K562 (cell line): ENCODE measurements at regions not wholly inside any gene's neighbourhood (a gene's known extent, or its start where the extent isn't known, plus 50 kb on each side); places are given as distances from the start of the nearest gene placed in this dataset.

Experiments
- CTCF ChIP-seq, 3 experiments: IDR thresholded peaks in 2 of 3; conservative IDR thresholded peaks in 1 of 3; 2 replicates each; pipeline ENCODE4 v1.5.1; 2011 to 2012; ENCODE audit warnings: low read length in 3 of 3, mild to moderate bottlenecking in 3 of 3, control low read depth in 2 of 3, improper control_type of control experiment in 1 of 3, inconsistent platforms in 1 of 3, low read depth in 1 of 3, mixed read lengths in 1 of 3, moderate library complexity in 1 of 3; ENCODE audit not compliant: insufficient read depth in 2 of 3
- EZH2 ChIP-seq: IDR thresholded peaks from 2 replicates; pipeline ENCODE4 v1.6.1; 2012; ENCODE audit warnings: low read depth, mild to moderate bottlenecking, inconsistent platforms, low read length, borderline replicate concordance
- FOXJ3 ChIP-seq: sonication (generic); formaldehyde crosslinking; IDR thresholded peaks from 2 replicates; pipeline ENCODE4 v1.4.0; 2020; ENCODE audit warnings: mild to moderate bottlenecking, missing genetic modification reagents
- JUNB ChIP-seq: fragments of 450-650 bp; formaldehyde crosslinking; conservative IDR thresholded peaks from 2 replicates; pipeline ENCODE4 v1.4.0; 2020; ENCODE audit warnings: mild to moderate bottlenecking
- LARP7 ChIP-seq: fragments of 450-650 bp; IDR thresholded peaks from 2 replicates; pipeline ENCODE4 v1.6.1; 2016
- MYBL2 ChIP-seq, 2 experiments: fragments of 450-650 bp in 1 of 2; sonication (generic) in 1 of 2; formaldehyde crosslinking in 1 of 2; IDR thresholded peaks; 2 replicates each; pipeline versions ENCODE4 v1.6.1 to v1.8.1; 2017 to 2022; ENCODE audit warnings: borderline replicate concordance in 1 of 2, inconsistent platforms in 1 of 2, low read depth in 1 of 2, mild to moderate bottlenecking in 1 of 2, missing genetic modification reagents in 1 of 2, moderate library complexity in 1 of 2
- MYC ChIP-seq, 2 experiments: fragments of 250-450 bp in 1 of 2; sonication (Bioruptor Pico) in 1 of 2; IDR thresholded peaks; 2 replicates each; pipeline versions ENCODE4 v1.5.1 to v1.6.1; 2012 to 2021; ENCODE audit warnings: low read depth in 2 of 2, borderline replicate concordance in 1 of 2, improper control_type of control experiment in 1 of 2, low read length in 1 of 2, mild to moderate bottlenecking in 1 of 2, moderate library complexity in 1 of 2
- SMAD2 ChIP-seq: fragments of 150-350 bp; IDR thresholded peaks from 2 replicates; pipeline ENCODE4 v1.6.1; 2014; ENCODE audit warnings: low read depth, mild to moderate bottlenecking, low read length
- ZBTB17 ChIP-seq: fragments of 450-650 bp; formaldehyde crosslinking; IDR thresholded peaks from 2 replicates; pipeline ENCODE4 v1.4.0; 2020; ENCODE audit warnings: mild to moderate bottlenecking
- TF ChIP-seq, protein P1 (sequence below): sonication (generic); formaldehyde crosslinking; IDR thresholded peaks from 2 replicates; pipeline ENCODE4 v1.8.1; 2023; ENCODE audit warnings: mild to moderate bottlenecking, missing genetic modification reagents

- TF ChIP-seq SMAD2 (no peak), LARP7 (no peak), ZBTB17 (CRISPR knock-in tag) (no peak), JUNB (no peak), EZH2 (no peak), FOXJ3 (CRISPR knock-in tag) (no peak), MYBL2 (IDR thresholded peaks at IDR 0.05; ENCODE audit: low read depth) (no peak), MYBL2 (CRISPR knock-in tag; IDR thresholded peaks at IDR 0.05; ENCODE audit: borderline replicate concordance) (no peak), MYC (IDR thresholded peaks at IDR 0.05; ENCODE audit: low read depth, low read length) (no peak), MYC (CRISPR knock-in tag; IDR thresholded peaks at IDR 0.05; ENCODE audit: borderline replicate concordance, low read depth) (no peak), CTCF (IDR thresholded peaks at IDR 0.05 in 2 of 3, conservative IDR thresholded peaks at IDR 0.05 in 1 of 3; ENCODE audit: insufficient read depth in 2 of 3, low read depth in 1 of 3, low read length in 3 of 3) (no peak)
- TF ChIP-seq, protein P1, sequence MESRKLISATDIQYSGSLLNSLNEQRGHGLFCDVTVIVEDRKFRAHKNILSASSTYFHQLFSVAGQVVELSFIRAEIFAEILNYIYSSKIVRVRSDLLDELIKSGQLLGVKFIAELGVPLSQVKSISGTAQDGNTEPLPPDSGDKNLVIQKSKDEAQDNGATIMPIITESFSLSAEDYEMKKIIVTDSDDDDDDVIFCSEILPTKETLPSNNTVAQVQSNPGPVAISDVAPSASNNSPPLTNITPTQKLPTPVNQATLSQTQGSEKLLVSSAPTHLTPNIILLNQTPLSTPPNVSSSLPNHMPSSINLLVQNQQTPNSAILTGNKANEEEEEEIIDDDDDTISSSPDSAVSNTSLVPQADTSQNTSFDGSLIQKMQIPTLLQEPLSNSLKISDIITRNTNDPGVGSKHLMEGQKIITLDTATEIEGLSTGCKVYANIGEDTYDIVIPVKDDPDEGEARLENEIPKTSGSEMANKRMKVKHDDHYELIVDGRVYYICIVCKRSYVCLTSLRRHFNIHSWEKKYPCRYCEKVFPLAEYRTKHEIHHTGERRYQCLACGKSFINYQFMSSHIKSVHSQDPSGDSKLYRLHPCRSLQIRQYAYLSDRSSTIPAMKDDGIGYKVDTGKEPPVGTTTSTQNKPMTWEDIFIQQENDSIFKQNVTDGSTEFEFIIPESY (CRISPR knock-in tag): no peak
Observed at GRCh38 chr2:187825108-187825507, 270.9 kb upstream of the TFPI start.
